ENCODE measurements at regions not wholly inside any gene's neighbourhood (a gene's known extent, or its start where the extent isn't known, plus 50 kb on each side); places are given as distances from the start of the nearest gene placed in this dataset.

- intact Hi-C loops (cut with DNase I): no loop called here
- DNase-seq: no peak
- ATAC-seq: no peak
Observed at GRCh38 chr5:62007457-62007856, 298.5 kb upstream of the KIF2A start.

GRCh38 chr5:62011089-62011664, 294.8 kb upstream of the KIF2A start:
- no peak for DNase-seq
- intact Hi-C loops (cut with DNase I): no loop called here
- no peak for ATAC-seq

DNA sequence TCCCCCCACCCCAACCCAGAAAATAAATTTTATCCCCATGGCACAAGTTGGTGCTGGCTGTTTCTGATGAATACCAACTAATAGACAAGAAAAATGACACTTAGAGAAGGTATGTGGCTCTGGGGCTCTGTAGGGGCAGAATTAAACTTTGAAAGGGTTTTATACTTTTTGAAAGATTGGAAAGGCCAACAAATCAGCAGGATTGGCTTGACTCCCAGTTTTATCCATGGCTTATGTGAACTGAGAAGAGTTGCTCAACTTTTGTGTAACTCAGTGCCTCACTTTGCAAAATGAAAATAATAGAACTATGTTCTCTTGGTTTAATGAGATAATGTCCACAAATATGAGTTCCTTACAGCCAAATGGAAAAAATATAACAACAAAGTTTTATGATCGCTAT, 288.9 kb upstream of the KIF2A start:
- ATAC-seq (no peak), DNase-seq (no peak)
- intact Hi-C loops (cut with DNase I): no loop called here

GRCh38 chr5:62029303-62029702, 276.7 kb upstream of the KIF2A start:
- intact Hi-C loops (cut with DNase I): no loop called here
- DNase-seq (no peak), ATAC-seq (no peak)

GRCh38 chr5:62030326-62030725, 275.7 kb upstream of the KIF2A start:
- ATAC-seq: no peak
- intact Hi-C loops (cut with DNase I): no loop called here
- DNase-seq: no peak

- DNase-seq (no peak), ATAC-seq (no peak)
- intact Hi-C loops (cut with DNase I): no loop called here
Observed at GRCh38 chr5:62038024-62038423, 268.0 kb upstream of the KIF2A start.

- DNase-seq: no peak
- no peak for ATAC-seq
Observed at GRCh38 chr5:62041156-62041756, 264.8 kb upstream of the KIF2A start.

DNA sequence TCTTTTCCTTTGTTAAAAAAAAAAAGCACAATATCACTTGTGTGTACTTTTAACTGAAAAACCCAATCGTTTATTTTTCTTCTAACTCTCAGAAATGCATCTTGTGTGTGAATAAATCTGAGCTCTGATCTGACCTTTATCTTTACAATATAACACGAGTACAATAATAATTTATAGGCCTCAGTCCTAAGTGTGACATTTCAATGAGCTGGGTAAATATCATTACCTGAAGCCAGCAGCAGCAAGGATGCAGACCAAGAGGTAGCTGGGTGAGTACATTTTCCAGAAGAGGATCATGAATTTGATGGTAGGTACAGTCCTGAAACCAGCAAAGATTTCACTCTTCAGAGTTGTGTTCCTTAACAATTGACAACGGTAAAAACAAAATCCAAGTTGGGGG, 264.0 kb upstream of the KIF2A start:
- no peak for ATAC-seq
- DNase-seq: no peak
- intact Hi-C loops (cut with DNase I): no loop called here

More at GRCh38 chr5:62041156-62041756, 264.8 kb upstream of the KIF2A start:
- intact Hi-C loops (cut with DNase I): no loop called here

- no peak for ATAC-seq
Observed at GRCh38 chr5:62043289-62044280, 262.4 kb upstream of the KIF2A start.

DNA sequence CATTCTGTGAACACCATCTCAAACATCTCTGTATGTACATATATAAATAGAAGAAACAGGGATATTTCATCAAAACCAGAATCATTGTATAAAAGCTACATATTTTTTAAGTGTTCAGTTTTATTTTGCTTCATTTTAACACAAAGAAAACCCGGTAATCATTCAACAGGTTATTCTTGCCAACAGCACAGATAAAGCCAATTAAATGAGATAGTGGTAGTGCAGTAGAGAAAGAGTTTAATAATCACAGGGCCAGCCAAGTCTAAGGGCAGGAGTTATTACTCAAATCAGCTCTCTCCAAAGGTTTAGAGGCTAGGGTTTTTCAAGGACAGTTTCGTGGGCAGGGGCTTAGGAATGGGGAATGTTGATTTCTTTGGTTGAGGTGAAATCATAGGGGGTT, 261.0 kb upstream of the KIF2A start:
- ATAC-seq (no peak), DNase-seq (no peak)
- intact Hi-C loops (cut with DNase I): no loop called here

More at GRCh38 chr5:62043289-62044280, 262.4 kb upstream of the KIF2A start:
- intact Hi-C loops (cut with DNase I): no loop called here
- DNase-seq: no peak

GRCh38 chr5:62046191-62046590, 259.8 kb upstream of the KIF2A start:
- intact Hi-C loops (cut with DNase I): no loop called here
- DNase-seq: no peak
- ATAC-seq: no peak

- intact Hi-C loops (cut with DNase I): no loop called here
- DNase-seq: no peak
- no peak for ATAC-seq
Observed at GRCh38 chr5:62051747-62052146, 254.3 kb upstream of the KIF2A start.

GRCh38 chr5:62059960-62060359, 246.0 kb upstream of the KIF2A start:
- intact Hi-C loops (cut with DNase I): no loop called here
- ATAC-seq (no peak), DNase-seq (no peak)

DNA sequence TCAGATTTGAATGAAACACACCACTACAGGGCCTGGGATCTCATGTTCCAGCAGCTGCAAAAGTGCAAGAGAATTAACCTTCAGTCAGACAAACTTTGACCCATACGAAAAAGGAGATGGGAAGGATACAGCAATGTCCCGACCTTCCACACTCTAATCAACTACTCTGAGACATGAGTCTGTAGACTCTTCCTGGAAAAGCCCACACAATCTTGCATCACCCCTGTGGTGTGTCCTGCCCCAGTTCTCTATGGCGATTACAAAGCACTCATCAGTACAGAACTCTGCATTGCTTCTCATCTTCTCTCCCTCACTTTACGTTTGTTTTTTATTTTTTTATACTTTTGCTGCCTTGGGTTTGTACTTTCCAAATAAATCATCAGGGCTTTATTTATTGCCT, 241.0 kb upstream of the KIF2A start:
- DNase-seq: no peak
- intact Hi-C loops (cut with DNase I): no loop called here
- no peak for ATAC-seq

- ATAC-seq (no peak), DNase-seq (no peak)
- intact Hi-C loops (cut with DNase I): no loop called here
Observed at GRCh38 chr5:62066761-62067277, 239.2 kb upstream of the KIF2A start.

DNA sequence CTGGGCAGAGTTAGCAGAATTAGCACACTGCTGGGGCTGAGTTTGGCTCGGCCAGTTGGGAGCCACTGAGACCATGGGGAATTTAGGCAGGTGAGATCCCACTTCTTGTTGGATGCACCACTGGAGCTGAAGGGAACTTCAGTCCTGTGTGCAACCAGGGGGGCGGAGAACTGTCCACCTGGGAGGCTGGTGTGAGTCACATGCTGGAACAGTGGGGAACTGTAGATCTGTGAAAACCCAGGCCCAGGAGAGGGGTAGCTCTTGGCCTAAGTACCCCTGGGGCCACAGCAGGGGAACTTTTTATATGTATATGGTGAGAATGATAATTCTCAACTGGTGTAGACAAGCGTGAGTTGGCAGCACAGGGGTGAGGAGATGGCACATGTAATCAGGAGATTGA, 237.5 kb upstream of the KIF2A start:
- intact Hi-C loops (cut with DNase I): no loop called here
- no peak for DNase-seq
- ATAC-seq: no peak

DNA sequence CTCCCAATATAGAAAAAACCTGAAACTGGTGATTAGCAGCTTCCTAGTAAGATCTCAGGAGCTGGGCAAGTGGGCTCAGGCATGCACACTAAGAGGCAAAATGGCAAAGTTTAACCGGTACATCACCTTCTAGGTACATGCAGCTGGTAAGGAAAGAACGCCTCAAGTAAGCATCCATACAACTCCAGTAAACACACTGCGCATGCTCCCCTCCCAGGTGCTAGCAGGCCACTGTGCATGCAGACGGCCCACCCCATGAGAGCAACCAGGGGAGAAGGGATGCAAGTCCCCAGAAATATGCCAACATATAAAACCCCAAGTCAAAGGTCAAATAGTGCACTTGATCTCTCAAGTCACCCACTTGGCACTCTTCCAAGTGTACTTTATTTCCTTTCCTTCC, 228.6 kb upstream of the KIF2A start:
- no peak for ATAC-seq
- intact Hi-C loops (cut with DNase I): no loop called here
- no peak for DNase-seq

- intact Hi-C loops (cut with DNase I): no loop called here
- no peak for ATAC-seq
- DNase-seq: no peak
Observed at GRCh38 chr5:62077823-62078550, 228.0 kb upstream of the KIF2A start.

DNA sequence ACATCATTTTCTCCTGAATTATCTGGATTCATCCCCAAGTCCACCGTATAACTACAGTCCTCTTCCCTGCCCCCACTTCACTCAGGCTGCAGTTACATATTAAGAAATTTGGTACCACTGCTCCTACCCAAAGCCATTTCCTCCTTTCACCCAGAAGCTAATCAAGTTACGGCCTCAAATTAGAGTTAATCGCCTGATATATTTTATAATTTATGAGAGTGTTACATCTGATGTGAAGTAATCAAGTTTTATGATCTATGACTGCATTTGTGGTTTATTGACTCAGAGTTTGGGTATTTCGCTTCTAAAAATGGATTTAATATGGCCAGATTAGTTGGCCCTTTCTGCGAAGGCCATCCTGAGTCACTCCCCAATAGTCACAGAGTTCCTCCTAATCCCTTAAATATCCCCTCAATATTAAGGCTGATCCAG, 223.6 kb upstream of the KIF2A start:
- no peak for ATAC-seq
- intact Hi-C loops (cut with DNase I): no loop called here
- DNase-seq: no peak

GRCh38 chr5:62083247-62083646, 222.8 kb upstream of the KIF2A start:
- no peak for ATAC-seq
- intact Hi-C loops (cut with DNase I): no loop called here
- no peak for DNase-seq

Measured in left cardiac atrium (tissue), 4 donors.